HG03064 (cell line): ENCODE measurements at regions not wholly inside any gene's neighbourhood (a gene's known extent, or its start where the extent isn't known, plus 50 kb on each side); places are given as distances from the start of the nearest gene placed in this dataset.

ENCODE experiments used
- ATAC-seq: cut with Tn5 transposase; IDR thresholded peaks from one replicate; pipeline ENCODE4 v1.9.1; 2021; ENCODE audit warnings: low read depth; ENCODE audit not compliant: unreplicated experiment

- ATAC-seq = no peak
Measured at GRCh38 chr3:16802389-16802788, 82.4 kb upstream of the PLCL2 start.

GRCh38 chr3:16803019-16803418 is 81.7 kb upstream of the PLCL2 start:
- ATAC-seq = no peak

DNA sequence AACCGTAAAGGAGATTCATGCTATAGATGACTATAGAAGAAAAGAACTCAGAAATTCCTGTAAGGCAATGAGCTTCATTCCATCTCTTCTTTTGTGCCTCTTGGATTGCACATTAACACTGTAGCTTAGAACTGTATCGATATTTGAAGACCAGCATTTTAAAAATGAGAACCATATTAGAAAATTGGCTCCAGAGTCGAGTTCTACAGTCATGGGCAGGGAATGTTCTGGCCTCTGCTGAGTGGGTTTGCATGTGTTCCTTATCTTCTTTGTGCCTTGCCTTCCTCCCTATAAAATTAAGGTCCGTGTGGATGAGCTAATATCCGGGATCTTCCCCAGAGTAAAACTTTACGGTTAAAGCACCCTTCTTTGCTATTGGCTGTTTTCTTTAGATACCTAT is 77.4 kb upstream of the PLCL2 start:
- ATAC-seq = no peak

DNA sequence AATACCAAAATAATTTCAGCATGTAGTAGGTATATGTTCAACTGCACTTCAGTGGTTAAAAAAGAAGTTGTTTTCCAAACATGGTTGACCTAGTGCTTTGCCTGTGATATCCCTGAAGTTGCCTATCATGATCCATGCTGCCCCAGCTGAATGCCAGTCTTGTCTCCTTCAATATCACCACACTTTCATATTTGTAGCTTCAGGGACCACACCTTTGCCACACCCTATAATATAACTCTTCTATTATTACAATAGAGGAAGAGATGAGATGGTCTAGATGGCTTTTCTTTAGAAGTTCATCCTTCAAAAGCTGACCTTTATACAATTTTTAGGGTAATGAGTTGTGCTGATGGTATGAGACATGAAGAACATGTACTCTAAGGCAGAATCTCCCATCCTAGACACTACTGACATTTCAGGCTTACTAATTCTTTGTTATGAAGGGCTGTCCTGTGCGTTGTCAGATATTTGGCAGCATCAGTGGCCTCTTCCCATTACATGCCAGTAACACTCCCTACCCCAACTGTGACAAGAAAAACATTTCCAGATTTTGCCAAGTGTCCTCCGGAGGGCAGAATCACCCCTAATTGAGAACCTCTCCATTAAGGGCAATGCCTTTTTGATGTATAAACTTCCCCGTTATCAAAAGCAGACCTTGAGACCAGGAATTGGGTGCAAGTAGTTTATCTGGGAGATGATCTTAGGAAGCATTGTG is 76.2 kb upstream of the PLCL2 start:
- no peak for ATAC-seq

- ATAC-seq = no peak
Measured at GRCh38 chr3:16809482-16809881, 75.3 kb upstream of the PLCL2 start.

DNA sequence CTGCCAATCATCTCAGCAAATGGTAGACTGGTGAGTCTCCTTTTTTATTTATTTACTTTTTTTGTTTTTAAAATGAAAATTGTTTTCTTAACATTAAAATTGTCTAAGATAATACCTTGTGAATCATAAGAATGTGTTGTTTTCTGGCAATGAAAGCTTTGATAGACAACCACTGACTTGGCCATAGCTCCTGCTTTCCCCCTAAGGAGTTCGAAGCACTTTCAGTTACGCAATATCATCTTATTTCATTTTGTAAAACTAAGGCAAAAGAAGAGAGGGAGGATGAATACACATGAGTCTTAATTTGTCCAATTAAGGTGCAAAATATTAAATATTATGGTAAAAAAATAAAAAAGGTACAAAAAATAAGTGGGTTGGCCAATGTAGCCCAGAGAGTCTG is 74.8 kb upstream of the PLCL2 start:
- no peak for ATAC-seq

DNA sequence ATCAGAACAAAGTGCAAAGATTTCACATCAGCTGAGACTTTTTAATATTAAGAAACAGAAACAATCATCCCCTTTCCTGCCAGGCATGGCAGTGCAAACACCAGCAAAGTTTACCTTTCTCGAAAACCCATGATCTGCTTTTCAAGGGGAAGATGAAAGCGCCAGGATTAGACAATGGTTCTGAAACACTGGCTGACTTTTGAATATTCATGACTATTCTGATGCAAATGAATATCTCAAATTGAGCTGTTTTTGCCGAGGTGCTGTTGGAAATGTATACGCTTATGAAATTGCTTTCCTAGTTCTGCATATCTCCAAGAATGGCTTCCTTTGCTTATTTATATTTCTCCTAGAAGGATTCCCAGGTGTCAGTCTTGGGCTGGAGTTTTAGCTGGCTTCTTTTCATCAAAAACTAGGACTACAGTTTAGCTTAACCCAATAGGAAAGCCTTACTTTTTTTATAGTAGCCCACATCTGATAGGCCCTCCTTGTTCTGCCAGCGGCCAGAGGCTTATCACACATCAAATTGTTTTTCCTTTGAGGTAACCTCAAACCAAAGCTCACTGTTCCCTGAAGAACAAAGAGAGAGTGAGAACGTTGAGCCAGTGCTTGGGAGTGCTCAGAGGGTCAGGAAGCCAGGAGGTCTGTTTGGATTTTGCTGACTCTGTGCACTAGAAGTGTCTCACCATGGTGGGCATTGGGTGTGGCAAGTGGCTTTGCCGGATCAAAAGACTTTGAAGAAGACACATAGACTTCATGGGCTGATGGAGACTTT is 74.0 kb upstream of the PLCL2 start:
- ATAC-seq = no peak

- no peak for ATAC-seq
Measured at GRCh38 chr3:16811950-16812349, 72.8 kb upstream of the PLCL2 start.

GRCh38 chr3:16813336-16813735 is 71.4 kb upstream of the PLCL2 start:
- ATAC-seq = no peak

DNA sequence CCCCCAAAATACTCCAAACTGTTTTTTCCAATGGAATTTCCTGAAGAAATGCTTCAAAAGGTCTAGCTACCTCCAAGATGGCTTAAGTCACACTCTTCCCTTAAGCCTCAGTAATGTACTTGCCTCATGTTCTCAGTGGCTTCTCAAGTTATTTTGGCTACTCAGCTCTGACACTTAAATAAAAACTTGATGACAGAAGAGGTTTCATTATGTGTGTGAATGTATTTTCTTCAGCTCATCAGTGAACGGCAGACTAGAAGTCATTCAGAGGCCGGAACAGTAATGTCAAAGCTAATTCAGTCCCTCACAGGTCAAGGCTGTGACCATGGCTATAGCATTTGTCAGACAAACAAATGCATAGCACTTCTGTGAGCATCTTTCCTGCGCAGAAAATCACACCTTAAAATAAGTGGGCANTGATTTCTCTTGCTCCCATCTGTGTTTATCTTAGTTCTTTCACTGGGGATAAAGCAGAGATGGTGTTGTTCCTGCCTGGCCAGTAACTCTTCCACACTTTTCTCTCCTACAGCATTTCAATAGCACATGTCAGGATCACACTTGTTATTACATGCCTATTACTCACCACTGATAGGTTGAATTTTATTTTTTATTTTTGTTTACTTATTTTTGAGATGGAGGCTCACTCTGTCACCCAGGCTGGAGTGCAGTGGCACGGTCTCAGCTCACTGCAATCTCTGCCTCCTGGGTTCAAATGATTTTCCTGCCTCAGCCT is 68.5 kb upstream of the PLCL2 start:
- ATAC-seq = peak; percentile 79

GRCh38 chr3:16817197-16817596 is 67.6 kb upstream of the PLCL2 start:
- no peak for ATAC-seq

DNA sequence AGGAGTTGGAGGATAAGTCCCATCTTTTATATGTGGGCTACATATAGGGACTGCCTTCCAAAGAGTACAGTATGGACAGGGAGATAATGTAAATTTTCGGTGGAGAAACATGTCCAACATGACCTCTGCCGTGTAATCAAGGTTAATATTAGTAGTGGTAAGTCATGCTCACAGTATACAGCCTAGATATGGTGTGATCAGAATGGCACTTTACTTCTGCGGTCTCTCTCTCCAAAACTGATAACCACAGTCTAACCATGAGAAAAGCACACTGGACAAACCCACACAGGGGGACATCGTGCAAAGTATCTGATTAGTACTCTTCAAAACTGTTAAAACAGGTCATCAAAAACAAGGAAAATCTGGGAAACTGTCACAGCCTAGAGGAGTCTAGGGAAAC is 66.6 kb upstream of the PLCL2 start:
- no peak for ATAC-seq

DNA sequence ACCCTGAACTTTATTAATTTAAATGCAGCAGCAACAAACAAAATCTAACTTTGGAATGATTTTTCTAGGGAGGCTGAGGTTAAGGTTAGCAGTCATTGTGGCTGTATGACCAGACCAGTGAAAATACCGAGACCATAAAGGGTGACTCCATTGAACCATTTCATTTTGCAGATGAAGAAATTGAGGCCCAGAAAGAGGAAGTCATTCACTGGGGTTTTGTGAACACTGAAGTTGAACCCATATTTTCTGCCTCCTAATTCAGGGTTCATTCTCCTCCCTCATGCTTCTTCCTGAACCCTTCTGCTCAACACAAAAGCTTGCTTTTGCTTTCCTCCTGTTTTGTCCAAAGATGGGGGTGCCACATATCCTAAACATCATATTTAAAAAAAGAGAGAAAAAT is 65.8 kb upstream of the PLCL2 start:
- ATAC-seq = no peak

- no peak for ATAC-seq
Measured at GRCh38 chr3:16820485-16820884, 64.3 kb upstream of the PLCL2 start.

GRCh38 chr3:16821053-16821452 is 63.7 kb upstream of the PLCL2 start:
- no peak for ATAC-seq

DNA sequence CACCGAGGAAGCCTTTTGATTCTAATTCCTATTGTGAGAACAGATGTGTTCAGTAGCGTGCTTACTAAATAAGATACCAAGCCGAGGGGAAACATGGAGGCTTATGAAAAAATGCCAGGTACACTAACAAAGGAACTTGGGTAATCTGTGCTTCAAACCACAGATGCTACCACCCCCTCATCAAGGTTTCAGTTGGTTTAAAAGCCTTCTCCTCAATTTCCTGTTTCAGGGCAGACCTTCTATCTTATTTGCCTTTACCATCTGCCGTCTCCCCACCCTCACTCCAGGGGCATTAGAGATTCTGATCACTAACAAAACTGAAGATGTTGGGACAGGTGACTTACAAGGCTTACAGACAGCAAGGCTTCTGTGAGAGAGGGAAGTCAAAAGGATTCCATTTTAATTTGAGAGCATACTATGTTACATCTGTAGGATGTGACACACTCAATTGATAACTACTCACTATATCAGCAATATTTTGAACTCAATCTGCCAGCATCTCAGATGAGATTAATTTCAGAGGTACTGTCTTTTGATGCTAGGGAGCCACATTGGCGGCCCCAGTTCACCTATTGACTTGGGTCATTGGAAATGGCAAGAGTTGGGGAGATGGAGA is 60.6 kb upstream of the PLCL2 start:
- ATAC-seq = peak; percentile 78

DNA sequence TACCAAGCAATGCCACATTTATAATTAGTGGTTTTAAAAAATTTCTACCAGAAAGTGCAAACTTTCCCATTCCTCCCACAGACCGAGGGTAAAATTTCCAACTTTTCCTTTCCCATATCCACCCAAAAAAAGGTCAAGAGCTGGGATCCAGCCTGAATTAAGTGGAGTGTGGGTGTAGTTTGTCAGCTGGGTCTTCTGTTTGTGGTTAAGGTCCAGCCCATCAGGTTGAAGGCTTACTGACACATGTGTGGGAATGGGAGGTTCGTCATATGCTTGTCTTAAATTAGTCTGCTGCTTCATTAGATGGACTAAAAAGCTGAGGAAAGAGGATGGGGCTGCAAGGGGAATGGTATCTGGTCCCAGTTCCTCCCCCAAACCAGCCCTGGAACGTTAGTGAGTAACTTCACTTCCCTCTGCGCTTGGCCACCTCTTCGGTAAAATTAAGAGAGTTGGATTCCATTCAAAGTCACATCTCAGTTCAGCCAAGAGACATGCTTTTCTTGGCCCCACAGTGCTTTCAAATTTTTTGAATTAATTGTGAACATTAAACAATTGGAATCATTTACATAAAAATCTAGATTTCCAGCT is 59.0 kb upstream of the PLCL2 start:
- no peak for ATAC-seq

DNA sequence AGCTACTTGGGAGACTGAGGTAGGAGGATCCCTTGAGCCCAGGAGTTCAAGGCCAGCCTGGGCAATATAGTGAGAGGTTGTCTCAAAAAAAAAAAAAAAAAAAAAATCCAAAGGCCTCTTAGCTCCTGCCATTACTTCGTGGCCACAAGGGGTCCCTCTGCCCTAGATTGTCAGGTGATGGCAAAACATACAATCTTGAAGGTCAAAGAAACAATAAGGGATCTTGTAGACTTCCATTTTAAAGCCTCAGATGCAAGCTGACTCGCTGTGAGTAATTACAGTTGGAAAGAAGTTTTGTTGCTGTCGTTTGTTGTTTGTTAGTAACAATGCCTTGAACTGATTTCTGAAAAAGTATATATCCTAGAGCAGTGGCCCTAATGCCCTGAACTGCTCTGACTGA is 55.9 kb upstream of the PLCL2 start:
- ATAC-seq = no peak

DNA sequence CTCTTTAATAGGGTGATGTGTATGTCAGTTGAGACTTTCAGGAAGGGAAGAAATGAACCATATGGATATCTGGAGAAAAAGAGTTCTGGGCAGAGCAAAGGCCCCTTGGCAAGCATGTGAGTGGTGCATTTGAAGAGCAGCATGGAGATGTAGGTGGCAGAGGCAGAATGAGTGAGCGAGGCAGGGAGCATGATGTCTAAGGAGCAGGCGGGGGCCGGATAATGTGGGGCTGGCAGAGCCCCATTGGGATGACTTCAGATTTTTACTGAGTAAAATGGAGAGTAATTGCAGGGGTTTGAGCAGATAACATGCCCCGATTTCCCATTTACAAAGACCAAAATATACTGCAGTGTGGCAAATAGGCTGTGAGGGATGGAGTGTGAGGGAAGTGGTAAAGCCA is 52.9 kb upstream of the PLCL2 start:
- ATAC-seq = no peak

DNA sequence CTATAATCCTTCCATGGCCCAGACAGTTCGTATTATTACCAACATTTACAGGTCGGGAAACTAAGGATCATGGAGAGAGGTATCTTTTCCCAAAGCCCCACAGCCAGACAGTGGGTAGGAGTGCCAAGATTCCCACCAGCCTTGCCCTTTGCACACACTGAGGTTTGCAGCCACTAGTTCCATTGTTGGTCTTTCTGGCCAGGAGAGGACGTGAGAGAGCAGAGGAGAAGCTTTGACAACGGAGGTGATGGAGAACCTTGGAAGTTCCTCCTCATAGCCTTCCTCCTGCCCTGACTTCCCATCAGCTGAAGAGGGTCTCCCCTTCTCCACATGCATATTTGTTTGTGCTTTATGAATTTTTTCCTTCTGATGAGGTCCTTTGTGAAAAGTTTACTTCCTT is 50.5 kb upstream of the PLCL2 start:
- ATAC-seq = no peak

DNA sequence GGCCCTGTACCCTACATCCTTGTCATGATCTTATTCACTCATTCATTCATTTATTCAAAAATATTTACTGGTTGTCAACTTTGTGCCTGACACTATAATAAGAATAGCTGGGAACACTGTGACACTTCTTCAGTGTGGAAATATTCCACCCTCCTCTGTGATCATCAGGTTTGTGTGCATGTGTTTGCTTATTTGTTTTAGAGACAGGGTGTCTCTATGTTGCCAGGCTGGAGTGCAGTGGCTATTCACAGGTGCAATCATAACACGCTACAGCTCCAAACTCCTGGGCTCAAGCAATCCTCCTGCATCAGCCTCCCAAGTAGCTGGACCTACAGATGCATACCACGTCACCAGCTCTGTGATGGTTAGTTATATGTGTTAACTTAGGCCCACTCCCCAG is 50.0 kb upstream of the PLCL2 start:
- no peak for ATAC-seq
